C4-2B (cell line): ENCODE measurements at regions not wholly inside any gene's neighbourhood (a gene's known extent, or its start where the extent isn't known, plus 50 kb on each side); places are given as distances from the start of the nearest gene placed in this dataset.

Experiments
- CTCF ChIP-seq: fragments of 450-650 bp; conservative IDR thresholded peaks from 2 replicates; pipeline ENCODE4 v1.5.1; 2017; ENCODE audit warnings: mild to moderate bottlenecking
- ZFX ChIP-seq: fragments of 450-650 bp; IDR thresholded peaks from 2 replicates; pipeline ENCODE4 v1.6.1; 2017

- no peak for TF ChIP-seq CTCF
- TF ChIP-seq ZFX, result no peak
Observed at GRCh38 chr5:165565911-165566310, 2060.5 kb downstream of the MAT2B start.
